Stimulated activated CD8-positive, alpha-beta memory T cell treated with anti-CD3 and anti-CD28 coated beads, Interleukin-7, amount 100 ng/mL, for 24 hours (primary cell): ENCODE measurements at regions not wholly inside any gene's neighbourhood (a gene's known extent, or its start where the extent isn't known, plus 50 kb on each side); places are given as distances from the start of the nearest gene placed in this dataset.
"Not testable (repeated sequence)": the region's sequence is repeated elsewhere in the genome, so short reads cannot be mapped to it uniquely, and the experiment has no call there.

Experiments used
- DNase-seq: peaks from one replicate; pipeline ENCODE4 v3.0.0-alpha.2; 2020; ENCODE audit warnings: low read depth

DNA sequence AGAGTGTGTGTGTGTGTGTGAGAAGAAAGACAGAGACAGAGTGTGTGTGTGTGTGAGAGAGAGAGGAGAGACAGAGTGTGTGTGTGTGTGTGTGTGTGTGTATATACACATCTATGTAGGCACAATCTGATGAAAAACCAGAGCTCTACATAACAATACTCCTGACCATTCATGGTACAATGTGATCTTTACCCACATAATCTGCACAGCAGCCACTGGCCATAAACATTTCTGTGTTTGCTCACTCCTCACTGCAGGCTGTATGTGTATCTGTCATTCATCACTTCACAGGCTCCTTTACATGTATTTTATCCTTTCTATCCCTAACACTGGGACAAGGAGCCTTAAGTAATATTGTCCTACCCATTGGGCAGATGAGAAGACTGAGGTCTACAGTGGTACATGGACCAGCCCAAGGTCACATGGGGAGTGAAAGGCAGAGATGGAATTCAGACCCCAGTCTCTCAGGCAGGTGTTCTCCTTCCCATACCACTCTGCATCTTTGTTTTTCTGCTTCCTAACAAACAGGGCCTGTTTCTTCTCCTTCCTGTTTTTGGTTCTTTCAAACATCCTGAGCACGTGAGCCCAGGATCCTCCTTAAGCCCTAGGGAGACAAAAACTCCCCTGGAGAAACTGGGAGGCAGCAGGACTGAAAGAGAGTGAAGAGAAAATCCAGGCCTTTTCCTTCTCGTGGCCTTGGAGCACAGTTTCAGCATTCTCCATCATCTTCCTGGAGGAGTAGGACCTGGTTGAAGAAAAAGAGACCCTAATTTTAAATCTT lies 201.7 kb upstream of the MSX2 start:
- no peak for DNase-seq

- no peak for DNase-seq
Measured at GRCh38 chr5:174523311-174524071, 200.9 kb upstream of the MSX2 start.

GRCh38 chr5:174524351-174524750 lies 200.0 kb upstream of the MSX2 start:
- no peak for DNase-seq

GRCh38 chr5:174526177-174526576 lies 198.2 kb upstream of the MSX2 start:
- no peak for DNase-seq

GRCh38 chr5:174527916-174528540 lies 196.4 kb upstream of the MSX2 start:
- DNase-seq: no peak

- no peak for DNase-seq
Measured at GRCh38 chr5:174528821-174529544, 195.4 kb upstream of the MSX2 start.

GRCh38 chr5:174529925-174530681 lies 194.3 kb upstream of the MSX2 start:
- DNase-seq: no peak

GRCh38 chr5:174531782-174532191 lies 192.6 kb upstream of the MSX2 start:
- DNase-seq: no peak

- no peak for DNase-seq
Measured at GRCh38 chr5:174532455-174533453, 191.6 kb upstream of the MSX2 start.

DNA sequence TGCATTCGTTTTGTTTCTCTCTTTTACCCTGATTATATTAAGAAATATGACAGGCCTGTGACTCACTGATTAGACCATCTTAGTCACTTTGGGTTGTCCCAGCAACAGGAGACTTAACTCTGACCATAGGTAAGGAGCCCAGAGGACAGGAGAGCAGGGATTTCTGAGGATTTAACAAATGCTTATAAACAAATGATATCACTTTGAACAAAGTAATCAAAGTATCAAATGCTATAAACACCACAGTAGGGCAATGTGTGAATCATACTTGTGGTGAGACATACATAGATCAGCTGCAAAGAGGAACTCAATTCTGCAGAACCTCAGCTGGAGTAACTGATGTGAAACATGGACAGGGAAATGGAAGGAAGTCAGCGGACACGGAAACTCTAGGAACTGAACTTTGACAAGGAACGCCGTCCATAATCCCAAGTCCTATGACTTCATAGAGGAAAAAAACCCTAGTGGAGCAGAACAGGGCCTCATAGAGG lies 190.6 kb upstream of the MSX2 start:
- DNase-seq: no peak

DNA sequence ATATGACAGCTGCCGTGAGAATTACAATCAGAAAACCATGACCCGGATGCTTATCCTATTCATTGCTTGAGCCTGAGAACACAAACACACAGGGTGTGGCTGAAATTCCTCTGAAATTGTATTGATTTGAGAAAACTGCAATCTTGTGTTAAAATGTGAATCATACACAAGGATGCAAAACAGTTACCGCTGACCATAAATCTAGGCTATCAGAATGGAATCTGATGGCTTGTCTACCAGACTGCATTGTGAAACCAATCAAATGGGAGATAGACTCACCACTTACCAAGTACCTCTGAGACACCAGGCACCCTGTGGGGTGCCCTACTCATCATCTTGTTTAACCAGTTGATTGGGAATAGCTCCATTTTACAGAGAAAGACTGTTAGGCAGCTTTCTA lies 188.7 kb upstream of the MSX2 start:
- no peak for DNase-seq

GRCh38 chr5:174539823-174540222 lies 184.6 kb upstream of the MSX2 start:
- not testable (repeated sequence) for DNase-seq

DNA sequence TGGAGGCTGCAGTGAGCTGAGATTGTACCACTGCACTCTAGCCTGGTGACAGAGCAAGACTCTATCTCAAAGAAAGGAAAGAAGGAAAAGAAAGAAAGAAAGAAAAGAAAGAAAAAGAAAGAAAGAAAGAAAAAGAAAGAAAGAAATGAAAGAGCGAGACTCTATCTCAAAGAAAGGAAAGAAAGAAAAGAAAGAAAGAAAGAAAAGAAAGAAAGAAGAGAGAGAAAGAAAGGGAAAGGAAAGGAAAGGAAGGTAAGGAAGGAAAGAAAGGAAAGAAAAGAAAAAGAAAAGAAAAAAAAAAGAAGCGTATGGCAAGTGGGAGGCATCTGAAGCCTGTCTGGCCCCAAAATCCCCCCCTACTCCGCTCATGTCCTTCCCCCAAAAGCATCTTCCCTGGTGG lies 182.3 kb upstream of the MSX2 start:
- no peak for DNase-seq

DNA sequence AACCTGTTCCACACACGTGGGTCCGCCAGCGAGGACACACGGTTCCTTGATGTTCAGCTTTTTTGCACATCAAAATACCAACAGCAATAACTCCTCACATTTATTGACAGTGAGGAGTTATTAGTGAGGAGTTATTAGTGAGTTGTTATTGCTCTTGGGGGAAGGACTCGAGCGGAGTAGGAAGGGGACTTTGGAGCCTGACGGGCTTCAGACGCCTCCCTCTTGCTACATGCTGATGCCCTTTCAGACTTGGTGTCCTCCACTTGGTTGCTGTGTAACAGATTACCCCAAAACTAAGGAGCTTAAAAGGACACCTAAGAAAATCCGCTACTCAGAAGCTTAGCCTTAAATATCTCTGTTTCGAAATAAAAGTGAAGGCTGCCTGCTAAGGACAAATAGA lies 181.9 kb upstream of the MSX2 start:
- DNase-seq: no peak

- DNase-seq: no peak
Measured at GRCh38 chr5:174545926-174546325, 178.5 kb upstream of the MSX2 start.

GRCh38 chr5:174547814-174548213 lies 176.6 kb upstream of the MSX2 start:
- no peak for DNase-seq

DNA sequence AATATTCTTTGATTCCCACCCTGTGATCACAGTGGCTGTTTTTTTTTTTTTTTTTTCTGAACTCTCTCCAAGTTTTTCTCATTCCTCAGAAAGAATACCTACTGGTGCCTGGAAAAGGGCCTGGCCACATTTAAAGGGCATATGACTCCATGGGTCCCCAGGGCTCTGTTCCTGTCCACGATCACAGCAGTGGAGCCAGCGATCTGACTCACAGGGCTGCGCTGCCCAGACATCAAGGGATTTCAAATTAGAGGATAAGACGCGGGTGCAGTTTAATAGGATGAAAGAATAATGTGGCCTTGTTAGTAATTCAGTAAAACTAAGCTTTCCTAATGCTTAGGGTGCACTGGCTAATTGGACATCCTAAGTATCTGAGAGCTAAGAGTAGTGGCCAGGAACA lies 175.1 kb upstream of the MSX2 start:
- no peak for DNase-seq

- no peak for DNase-seq
Measured at GRCh38 chr5:174550026-174550425, 174.4 kb upstream of the MSX2 start.

- no peak for DNase-seq
Measured at GRCh38 chr5:174552428-174552827, 172.0 kb upstream of the MSX2 start.

DNA sequence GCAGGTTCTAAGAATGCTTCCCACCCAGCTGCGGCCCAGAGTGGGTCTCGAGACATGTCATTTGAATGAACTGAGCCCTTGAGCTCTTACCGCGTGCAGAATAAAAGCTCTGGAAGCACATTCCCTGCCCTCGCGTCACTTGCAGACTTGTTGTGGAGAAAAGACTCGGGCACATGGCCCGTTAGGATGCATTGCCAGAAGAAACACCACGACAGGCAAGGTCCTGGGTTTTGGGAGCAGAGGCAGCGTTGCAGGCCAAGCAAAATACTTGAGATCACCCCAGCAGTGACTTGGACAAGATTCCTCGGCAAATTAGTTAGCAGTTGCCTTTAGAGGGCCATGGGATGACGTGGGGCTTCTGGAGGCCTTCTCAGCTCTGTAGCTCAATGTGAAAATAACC lies 170.8 kb upstream of the MSX2 start:
- no peak for DNase-seq
